SK-N-SH (cell line): ENCODE measurements at regions not wholly inside any gene's neighbourhood (a gene's known extent, or its start where the extent isn't known, plus 50 kb on each side); places are given as distances from the start of the nearest gene placed in this dataset.

Source experiments
- CTCF ChIP-seq: fragments of 200-600 bp; sonication (generic); IDR thresholded peaks from 2 replicates; pipeline ENCODE4 v1.6.1; 2017; ENCODE audit warnings: antibody characterized with exemption, mild to moderate bottlenecking, moderate library complexity
- TF ChIP-seq, protein P1 (sequence below): IDR thresholded peaks from 2 replicates; pipeline ENCODE4 v1.4.0; 2012; ENCODE audit warnings: low read depth

DNA sequence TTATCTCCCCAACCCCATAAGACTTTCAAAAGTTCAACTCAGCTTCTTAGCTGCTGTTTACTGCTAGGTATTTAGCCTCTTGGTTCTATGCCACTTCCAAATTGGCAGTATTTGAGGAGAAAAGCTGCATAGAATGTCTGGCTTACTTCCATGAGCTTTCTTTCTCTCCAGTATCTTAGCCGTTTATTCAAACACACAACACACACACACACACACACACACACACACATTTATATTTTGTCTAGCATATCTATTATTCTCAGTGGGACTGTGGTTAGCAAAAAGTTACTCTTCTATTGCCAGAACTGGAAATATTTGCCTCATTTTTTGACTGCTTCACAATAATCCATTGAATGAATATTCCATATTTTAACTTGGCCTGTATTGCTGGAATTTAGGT, 634.2 kb upstream of the IMPG1 start:
- TF ChIP-seq, protein P1, sequence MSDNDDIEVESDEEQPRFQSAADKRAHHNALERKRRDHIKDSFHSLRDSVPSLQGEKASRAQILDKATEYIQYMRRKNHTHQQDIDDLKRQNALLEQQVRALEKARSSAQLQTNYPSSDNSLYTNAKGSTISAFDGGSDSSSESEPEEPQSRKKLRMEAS: no peak
- TF ChIP-seq CTCF: no peak
